A549 (cell line): ENCODE measurements at regions not wholly inside any gene's neighbourhood (a gene's known extent, or its start where the extent isn't known, plus 50 kb on each side); places are given as distances from the start of the nearest gene placed in this dataset.

ENCODE experiments used
- ATAC-seq, 2 experiments: fragments of 200-7000 bp in 1 of 2; fragments of >200 bp in 1 of 2; cut with Nextera tagmentation in 1 of 2; cut with Tn5 transposase in 1 of 2; 3 replicates each; pipeline versions ENCODE4 v1.8.0 to v1.9.1; 2018 to 2020; ENCODE audit warnings: mild to moderate bottlenecking in 1 of 2, moderate library complexity in 1 of 2
- CTCF ChIA-PET: fragments of 300-600 bp; sonication (Branson Sonifier 250); formaldehyde crosslinking; extraction: SDS; loops from one replicate; lab custom pipeline; 2021; ENCODE audit warnings: antibody characterized with exemption, inconsistent platforms; lab: Yijun Ruan, JAX
- POLR2A ChIA-PET: fragments of 350-600 bp; formaldehyde crosslinking; extraction: SDS; loops from one replicate; lab custom pipeline; 2021; ENCODE audit warnings: antibody characterized with exemption, inconsistent platforms; lab: Yijun Ruan, JAX
- DNase-seq, 2 experiments: peaks; one replicate each; pipeline versions ENCODE4 v3.0.0 to v3.0.0-alpha.2; 2011 to 2016; ENCODE audit warnings: low read depth in 1 of 2, low spot score in 1 of 2
- FAIRE-seq: peaks from 2 replicates; lab custom pipeline; 2011; peaks lifted over from hg19 to GRCh38; lab: Jason Lieb, UNC
- H3K27ac ChIP-seq, 2 experiments: fragments of >200 bp; sonication (Bioruptor Twin); formaldehyde crosslinking; 3 replicates each; pipeline ENCODE4 v1.5.1; 2016 to 2017
- H3K4me1 ChIP-seq: fragments of >200 bp; sonication (Bioruptor Twin); formaldehyde crosslinking; 3 replicates; pipeline ENCODE4 v1.6.1; 2016
- H3K4me2 ChIP-seq: fragments of >200 bp; sonication (Bioruptor Twin); formaldehyde crosslinking; 3 replicates; pipeline ENCODE4 v1.6.1; 2016
- H3K4me3 ChIP-seq: fragments of >200 bp; sonication (Bioruptor Twin); formaldehyde crosslinking; 3 replicates; pipeline ENCODE4 v1.5.1; 2016
- H3K9me3 ChIP-seq: fragments of >200 bp; sonication (Bioruptor Twin); formaldehyde crosslinking; 3 replicates; pipeline ENCODE4 v1.6.1; 2016
- BHLHE40 ChIP-seq: IDR thresholded peaks from 2 replicates; pipeline ENCODE4 v1.6.1; 2012; ENCODE audit warnings: low read depth, low read length, inconsistent platforms
- CBX2 ChIP-seq: fragments of 200-600 bp; sonication (generic); IDR thresholded peaks from 2 replicates; pipeline ENCODE4 v1.6.1; 2016; ENCODE audit warnings: low read depth, mild to moderate bottlenecking, borderline replicate concordance
- CBX8 ChIP-seq: fragments of 200-600 bp; sonication (generic); IDR thresholded peaks from 2 replicates; pipeline ENCODE4 v1.6.1; 2016
- CTCF ChIP-seq: fragments of >200 bp; sonication (Bioruptor Twin); formaldehyde crosslinking; IDR thresholded peaks from 3 replicates; pipeline ENCODE4 v1.5.1; 2016
- E2F6 ChIP-seq: IDR thresholded peaks from 2 replicates; pipeline ENCODE4 v1.6.1; 2012; ENCODE audit warnings: low read depth, borderline replicate concordance
- EHF ChIP-seq: fragments of 250-450 bp; sonication (Bioruptor Pico); IDR thresholded peaks from 2 replicates; pipeline ENCODE4 v1.5.0; 2020; ENCODE audit warnings: mild to moderate bottlenecking
- ESRRA ChIP-seq: fragments of 150-350 bp; IDR thresholded peaks from 2 replicates; pipeline ENCODE4 v1.6.1; 2014; ENCODE audit warnings: mild to moderate bottlenecking, low read length, borderline replicate concordance
- FOSB ChIP-seq: fragments of 250-450 bp; sonication (Bioruptor Pico); IDR thresholded peaks from 2 replicates; pipeline ENCODE4 v1.5.0; 2020; ENCODE audit warnings: mild to moderate bottlenecking, moderate library complexity
- FOSL2 ChIP-seq, 2 experiments: fragments of 450-650 bp in 1 of 2; fragments of >200 bp in 1 of 2; sonication (Bioruptor Twin) in 1 of 2; formaldehyde crosslinking; IDR thresholded peaks; 2 replicates each; pipeline versions ENCODE4 v1.5.0 to v1.6.1; 2016 to 2020; ENCODE audit warnings: mild to moderate bottlenecking in 1 of 2, moderate library complexity in 1 of 2
- HEYL ChIP-seq: fragments of 250-450 bp; sonication (Bioruptor Pico); IDR thresholded peaks from 2 replicates; pipeline ENCODE4 v1.8.0; 2021; ENCODE audit warnings: mild to moderate bottlenecking, moderate library complexity
- HOXA7 ChIP-seq: fragments of 250-450 bp; sonication (Bioruptor Pico); IDR thresholded peaks from 2 replicates; pipeline ENCODE4 v1.5.0; 2020; ENCODE audit warnings: mild to moderate bottlenecking, moderate library complexity
- HOXB5 ChIP-seq: fragments of 250-450 bp; sonication (Bioruptor Pico); IDR thresholded peaks from 2 replicates; pipeline ENCODE4 v1.5.0; 2020; ENCODE audit warnings: mild to moderate bottlenecking, moderate library complexity
- JUN ChIP-seq, 2 experiments: fragments of >200 bp; sonication (Bioruptor Twin); formaldehyde crosslinking; IDR thresholded peaks; 2 replicates in 1 of 2; 3 replicates in 1 of 2; pipeline ENCODE4 v1.6.1; 2016 to 2017
- JUNB ChIP-seq: fragments of >200 bp; sonication (Bioruptor Twin); formaldehyde crosslinking; IDR thresholded peaks from 2 replicates; pipeline ENCODE4 v1.6.1; 2016
- KDM5A ChIP-seq: fragments of 200-600 bp; sonication (generic); IDR thresholded peaks from 2 replicates; pipeline ENCODE4 v1.6.1; 2016; ENCODE audit warnings: antibody characterized with exemption, mild to moderate bottlenecking
- MAFK ChIP-seq: fragments of 450-650 bp; IDR thresholded peaks from 2 replicates; pipeline ENCODE4 v1.6.1; 2014; ENCODE audit not compliant: partially characterized antibody
- MAZ ChIP-seq: fragments of 150-350 bp; IDR thresholded peaks from 2 replicates; pipeline ENCODE4 v1.6.1; 2014; ENCODE audit warnings: antibody characterized with exemption, low read depth, low read length, borderline replicate concordance
- NR3C1 ChIP-seq: fragments of >200 bp; sonication (Bioruptor Twin); formaldehyde crosslinking; IDR thresholded peaks from 3 replicates; pipeline ENCODE4 v1.6.1; 2017
- PBX3 ChIP-seq: IDR thresholded peaks from 2 replicates; pipeline ENCODE4 v1.6.1; 2012
- POLR2A ChIP-seq: IDR thresholded peaks from 2 replicates; pipeline ENCODE4 v1.6.1; 2012; ENCODE audit warnings: mild to moderate bottlenecking, low read length
- RNF2 ChIP-seq: fragments of 200-600 bp; sonication (generic); IDR thresholded peaks from 2 replicates; pipeline ENCODE4 v1.6.1; 2016; ENCODE audit warnings: low read depth, mild to moderate bottlenecking, antibody characterized with exemption, moderate library complexity, borderline replicate concordance
- SMC3 ChIP-seq: fragments of >200 bp; sonication (Bioruptor Twin); formaldehyde crosslinking; IDR thresholded peaks from 3 replicates; pipeline ENCODE4 v1.6.1; 2018; ENCODE audit warnings: inconsistent platforms
- SREBF2 ChIP-seq: fragments of 450-650 bp; IDR thresholded peaks from 2 replicates; pipeline ENCODE4 v1.6.1; 2014; ENCODE audit warnings: mild to moderate bottlenecking, moderate library complexity
- TFCP2L1 ChIP-seq: fragments of 250-450 bp; sonication (Bioruptor Pico); IDR thresholded peaks from 2 replicates; pipeline ENCODE4 v1.5.0; 2021; ENCODE audit warnings: mild to moderate bottlenecking
- USF2 ChIP-seq: fragments of 450-650 bp; IDR thresholded peaks from 2 replicates; pipeline ENCODE4 v1.6.1; 2014; ENCODE audit warnings: antibody characterized with exemption
- ZC3H11A ChIP-seq: fragments of 450-650 bp; IDR thresholded peaks from 2 replicates; pipeline ENCODE4 v1.6.1; 2014; ENCODE audit warnings: antibody characterized with exemption, mild to moderate bottlenecking
- ZFP36 ChIP-seq: fragments of 450-650 bp; IDR thresholded peaks from 2 replicates; pipeline ENCODE4 v1.6.1; 2014; ENCODE audit warnings: borderline replicate concordance; ENCODE audit not compliant: partially characterized antibody
- ZSCAN20 ChIP-seq: fragments of 250-450 bp; sonication (Bioruptor Pico); IDR thresholded peaks from 2 replicates; pipeline ENCODE4 v1.8.0; 2022; ENCODE audit warnings: mild to moderate bottlenecking, moderate library complexity
- WGBS: methylation state at CpG from one replicate; pipeline ENCODE4 v1.1.6; 2017; ENCODE audit errors: missing lambda C conversion rate; 5-methylcytosine and 5-hydroxymethylcytosine counted together
- TF ChIP-seq, protein P1 (sequence below): fragments of 150-350 bp; IDR thresholded peaks from 2 replicates; pipeline ENCODE4 v1.6.1; 2014; ENCODE audit warnings: low read depth, mild to moderate bottlenecking, low read length

- ATAC-seq (no peak), DNase-seq (no peak), FAIRE-seq (no peak)
- ChIA-PET CTCF (interaction anchor here (1.2 kb wide), 1 partner anchor 25 kb away, joined by 3 read pairs; no protein-coding TSS in a partner anchor), POLR2A (no interaction called here)
- no peak overlapping the region for H3K4me2 ChIP-seq
- no peaks in the 10 kb centered on the region for H3K9me3 ChIP-seq
- no peak overlapping the region for H3K4me3 ChIP-seq
- H3K27ac ChIP-seq, result no peak overlapping the region
- WGBS, result 10% methylated on average over 5 of the region's 5 CpGs
- no peaks in the 10 kb centered on the region for H3K4me1 ChIP-seq
- no peak for TF ChIP-seq KDM5A
- TF ChIP-seq HEYL (CRISPR knock-in tag), result no peak
- no peak for TF ChIP-seq PBX3
- no peak for TF ChIP-seq FOSB (CRISPR knock-in tag)
- TF ChIP-seq ESRRA, result no peak
- TF ChIP-seq SREBF2, result no peak
- no peak for TF ChIP-seq NR3C1
- no peak for TF ChIP-seq JUNB
- TF ChIP-seq, protein P1, sequence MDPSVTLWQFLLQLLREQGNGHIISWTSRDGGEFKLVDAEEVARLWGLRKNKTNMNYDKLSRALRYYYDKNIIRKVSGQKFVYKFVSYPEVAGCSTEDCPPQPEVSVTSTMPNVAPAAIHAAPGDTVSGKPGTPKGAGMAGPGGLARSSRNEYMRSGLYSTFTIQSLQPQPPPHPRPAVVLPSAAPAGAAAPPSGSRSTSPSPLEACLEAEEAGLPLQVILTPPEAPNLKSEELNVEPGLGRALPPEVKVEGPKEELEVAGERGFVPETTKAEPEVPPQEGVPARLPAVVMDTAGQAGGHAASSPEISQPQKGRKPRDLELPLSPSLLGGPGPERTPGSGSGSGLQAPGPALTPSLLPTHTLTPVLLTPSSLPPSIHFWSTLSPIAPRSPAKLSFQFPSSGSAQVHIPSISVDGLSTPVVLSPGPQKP, result no peak
- TF ChIP-seq HOXB5 (CRISPR knock-in tag), result no peak
- no peak for TF ChIP-seq CBX2
- TF ChIP-seq MAFK, result no peak
- TF ChIP-seq ZFP36, result no peak
- TF ChIP-seq ZC3H11A, result no peak
- no peak for TF ChIP-seq JUN (IDR thresholded peaks at IDR 0.05)
- TF ChIP-seq CBX8, result no peak
- TF ChIP-seq HOXA7 (CRISPR knock-in tag), result no peak
These were observed 91.9 kb upstream of the CTTNBP2NL start for GRCh38 chr1:112304126-112304525.

- CTCF ChIA-PET, result interaction anchor here (1.2 kb wide), 1 partner anchor 26 kb away, joined by 3 read pairs; no protein-coding TSS in a partner anchor
- FAIRE-seq, result no peak
- ATAC-seq, result no peak
- no peak for TF ChIP-seq E2F6
- no peak for TF ChIP-seq SREBF2
- no peak for TF ChIP-seq HEYL (CRISPR knock-in tag)
- no peak for TF ChIP-seq BHLHE40
- no peak for DNase-seq
- Histone ChIP-seq H3K27ac (no peak overlapping the region), H3K9me3 (no peaks in the 10 kb centered on the region), H3K4me3 (no peak overlapping the region), H3K4me2 (no peak overlapping the region), H3K4me1 (no peaks in the 10 kb centered on the region)
- 31% methylated on average over 3 of the region's 3 CpGs for WGBS
- POLR2A ChIA-PET, result no interaction called here
These were observed 91.4 kb upstream of the CTTNBP2NL start for GRCh38 chr1:112304612-112305011.

DNA sequence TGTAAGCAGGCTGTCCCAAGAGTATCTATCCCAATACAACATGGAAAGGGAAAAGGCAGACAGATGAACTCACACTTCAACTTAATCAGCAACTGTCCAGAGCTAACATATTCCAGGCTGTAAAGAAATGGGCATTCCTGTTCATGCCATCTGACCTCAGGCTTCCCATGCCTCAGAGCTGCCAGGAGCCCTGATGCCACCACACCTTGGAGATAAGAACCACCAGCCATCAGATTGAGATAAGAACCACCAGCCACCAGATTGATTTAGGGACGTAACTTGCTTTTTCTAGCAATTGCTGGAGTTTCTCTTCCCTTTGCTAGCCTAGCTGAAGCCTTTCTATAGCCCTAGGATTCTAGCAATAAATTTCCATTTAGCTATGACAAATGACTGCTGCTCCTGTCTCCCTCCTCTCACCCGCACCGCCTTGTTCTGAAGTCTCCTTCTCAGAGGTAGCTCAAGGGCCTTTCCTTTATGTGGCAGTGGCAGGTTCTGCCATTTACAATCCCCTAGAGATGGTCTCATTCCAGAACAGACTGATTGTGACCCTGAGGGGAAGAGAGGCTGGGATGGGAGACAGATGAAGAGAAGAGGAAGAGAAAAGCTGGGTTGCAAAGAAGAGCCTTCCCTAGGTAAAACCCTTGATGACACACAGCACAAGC is 88.0 kb upstream of the CTTNBP2NL start:
- WGBS, result 58% methylated on average over 3 of the region's 3 CpGs
- ATAC-seq (no peak), FAIRE-seq (no peak), DNase-seq (no peak)
- ChIA-PET CTCF (interaction anchor here (0.9 to 1.2 kb wide), 2 partner anchors 9 to 11 kb away, joined by 3 read pairs; no protein-coding TSS in a partner anchor), POLR2A (no interaction called here)
- Histone ChIP-seq H3K4me2 (no peak overlapping the region), H3K9me3 (no peaks in the 10 kb centered on the region), H3K27ac (no peak overlapping the region), H3K4me1 (no peaks in the 10 kb centered on the region), H3K4me3 (no peak overlapping the region)
- TF ChIP-seq ZFP36 (no peak), MAZ (no peak), USF2 (no peak), KDM5A (no peak), PBX3 (no peak), TFCP2L1 (CRISPR knock-in tag) (no peak), ZSCAN20 (CRISPR knock-in tag) (no peak), SMC3 (no peak), CTCF (no peak), ESRRA (no peak), RNF2 (no peak), FOSL2 (IDR thresholded peaks at IDR 0.05) (no peak), FOSL2 (CRISPR knock-in tag; IDR thresholded peaks at IDR 0.05) (no peak), EHF (no peak), POLR2A (no peak)
